H1 (cell line): ENCODE measurements at regions not wholly inside any gene's neighbourhood (a gene's known extent, or its start where the extent isn't known, plus 50 kb on each side); places are given as distances from the start of the nearest gene placed in this dataset.

Experiments used
- CTCF ChIA-PET: fragments of 300-600 bp; sonication (Branson Sonifier 250); formaldehyde crosslinking; loops from one replicate; lab custom pipeline; 2021; ENCODE audit not compliant: partially characterized antibody; lab: Charles Lee
- POLR2A ChIA-PET: fragments of 300-600 bp; sonication (Branson Sonifier 250); formaldehyde crosslinking; loops from one replicate; lab custom pipeline; 2021; ENCODE audit warnings: inconsistent platforms; ENCODE audit not compliant: partially characterized antibody; lab: Charles Lee
- DNase-seq, 2 experiments: peaks; one replicate each; pipeline versions ENCODE4 v3.0.0 to v3.0.0-alpha.2; 2010 to 2022; ENCODE audit warnings: low spot score in 2 of 2, low read depth in 1 of 2, mixed read lengths in 1 of 2
- FAIRE-seq: peaks from 2 replicates; lab custom pipeline; 2011; peaks lifted over from hg19 to GRCh38; lab: Jason Lieb, UNC
- H2AFZ ChIP-seq: 2 replicates; pipeline ENCODE4 v1.8.1; 2012; ENCODE audit warnings: low read length, inconsistent platforms
- H2AK5ac ChIP-seq: 2 replicates; pipeline ENCODE4 v1.6.1; 2013; ENCODE audit warnings: low read depth, low read length
- H2BK120ac ChIP-seq: replicated peaks from 2 replicates; pipeline ENCODE3; 2013; ENCODE audit warnings: low read depth, low read length, inconsistent platforms
- H2BK12ac ChIP-seq: 2 replicates; pipeline ENCODE4 v1.6.1; 2013; ENCODE audit warnings: low read depth, low read length
- H2BK15ac ChIP-seq: 2 replicates; pipeline ENCODE4 v1.6.1; 2013; ENCODE audit warnings: low read length
- H2BK20ac ChIP-seq: 2 replicates; pipeline ENCODE4 v1.6.1; 2013; ENCODE audit warnings: low read length
- H2BK5ac ChIP-seq: 2 replicates; pipeline ENCODE4 v1.6.1; 2013; ENCODE audit warnings: low read depth, low read length
- H3K14ac ChIP-seq: 2 replicates; pipeline ENCODE4 v1.6.1; 2013; ENCODE audit warnings: inconsistent platforms; ENCODE audit not compliant: insufficient read length
- H3K18ac ChIP-seq: 2 replicates; pipeline ENCODE4 v1.6.1; 2013; ENCODE audit warnings: low read length; ENCODE audit errors: extremely low read depth
- H3K23ac ChIP-seq: 2 replicates; pipeline ENCODE4 v1.6.1; 2013; ENCODE audit warnings: inconsistent platforms; ENCODE audit not compliant: insufficient read length
- H3K23me2 ChIP-seq: 2 replicates; pipeline ENCODE4 v1.6.1; 2013; ENCODE audit warnings: low read depth, low read length
- H3K27ac ChIP-seq: 2 replicates; pipeline ENCODE4 v1.6.1; 2011; ENCODE audit warnings: low read depth, low read length, inconsistent platforms
- H3K27me3 ChIP-seq, 4 experiments: replicated peaks in 1 of 4; 1 replicate in 1 of 4; 2 replicates in 3 of 4; pipeline versions ENCODE4 v1.6.1 to v1.8.1; 2011 to 2013; ENCODE audit warnings: low read length in 3 of 4, mild to moderate bottlenecking in 3 of 4, inconsistent platforms in 2 of 4, mixed read lengths in 2 of 4, moderate library complexity in 1 of 4; ENCODE audit not compliant: control insufficient read depth in 3 of 4, insufficient read depth in 3 of 4; ENCODE audit errors: extremely low read depth in 1 of 4
- H3K36me3 ChIP-seq, 4 experiments: 2 replicates each; pipeline versions ENCODE4 v1.6.1 to v1.8.1; 2011 to 2013; ENCODE audit warnings: mild to moderate bottlenecking in 4 of 4, low read length in 3 of 4, moderate library complexity in 2 of 4, control low read depth in 1 of 4, inconsistent platforms in 1 of 4; ENCODE audit not compliant: insufficient read depth in 4 of 4, control insufficient read depth in 2 of 4
- H3K4ac ChIP-seq: replicated peaks from 2 replicates; pipeline ENCODE3; 2013; ENCODE audit warnings: low read length, low read depth, mixed read lengths, inconsistent platforms; ENCODE audit not compliant: insufficient read length
- H3K4me1 ChIP-seq, 4 experiments: replicated peaks in 1 of 4; 1 replicate in 1 of 4; 2 replicates in 3 of 4; pipeline versions ENCODE4 v1.6.1 to v1.8.1; 2011 to 2013; ENCODE audit warnings: low read length in 3 of 4, inconsistent platforms in 2 of 4, mixed read lengths in 1 of 4; ENCODE audit not compliant: insufficient read depth in 4 of 4, control insufficient read depth in 3 of 4
- H3K4me2 ChIP-seq, 2 experiments: 2 replicates each; pipeline versions ENCODE4 v1.6.1 to v1.8.1; 2011 to 2013; ENCODE audit warnings: low read depth in 2 of 2, low read length in 2 of 2, control low read depth in 1 of 2, inconsistent platforms in 1 of 2, mild to moderate bottlenecking in 1 of 2; ENCODE audit not compliant: insufficient read depth in 1 of 2
- H3K4me3 ChIP-seq, 4 experiments: fragments of 200-600, 300-600 bp in 1 of 4; sonication (generic), shearing (Covaris generic), sonication (Bioruptor Twin) in 1 of 4; 2 replicates each; pipeline versions ENCODE4 v1.5.1 to v1.8.1; 2011 to 2016; ENCODE audit warnings: low read length in 4 of 4, low read depth in 3 of 4, control low read depth in 2 of 4, inconsistent platforms in 2 of 4, mild to moderate bottlenecking in 2 of 4, mixed read lengths in 1 of 4, moderate library complexity in 1 of 4; ENCODE audit not compliant: insufficient read depth in 2 of 4; ENCODE audit errors: extremely low read depth in 1 of 4
- H3K56ac ChIP-seq: replicated peaks from 2 replicates; pipeline ENCODE3; 2013; ENCODE audit warnings: low read depth, mild to moderate bottlenecking, mixed read lengths, low read length, inconsistent platforms; ENCODE audit not compliant: insufficient read length
- H3K79me1 ChIP-seq: 2 replicates; pipeline ENCODE4 v1.6.1; 2013; ENCODE audit warnings: low read depth, low read length, control low read depth
- H3K79me2 ChIP-seq, 2 experiments: 2 replicates each; pipeline versions ENCODE4 v1.6.1 to v1.8.1; 2012 to 2013; ENCODE audit warnings: low read length in 2 of 2, mild to moderate bottlenecking in 2 of 2, inconsistent platforms in 1 of 2; ENCODE audit not compliant: insufficient read depth in 2 of 2, control insufficient read depth in 1 of 2
- H3K9ac ChIP-seq, 4 experiments: replicated peaks in 1 of 4; 1 replicate in 1 of 4; 2 replicates in 3 of 4; pipeline versions ENCODE4 v1.6.1 to v1.8.1; 2011 to 2013; ENCODE audit warnings: low read depth in 3 of 4, low read length in 3 of 4, control low read depth in 2 of 4, mild to moderate bottlenecking in 2 of 4, moderate library complexity in 2 of 4, inconsistent platforms in 1 of 4; ENCODE audit errors: extremely low read depth in 1 of 4
- H3K9me3 ChIP-seq, 2 experiments: 2 replicates each; pipeline versions ENCODE4 v1.6.1 to v1.8.1; 2012 to 2013; ENCODE audit warnings: mild to moderate bottlenecking in 2 of 2, moderate library complexity in 2 of 2, control low read depth in 1 of 2, inconsistent platforms in 1 of 2, low read depth in 1 of 2, low read length in 1 of 2, mixed read lengths in 1 of 2; ENCODE audit not compliant: insufficient read depth in 2 of 2
- H4K20me1 ChIP-seq, 2 experiments: replicated peaks in 1 of 2; 2 replicates each; pipeline versions ENCODE3 to v1.8.1; 2011 to 2013; ENCODE audit warnings: inconsistent platforms in 2 of 2, low read length in 2 of 2, mild to moderate bottlenecking in 1 of 2; ENCODE audit not compliant: insufficient read depth in 2 of 2, control insufficient read depth in 1 of 2
- H4K5ac ChIP-seq: 2 replicates; pipeline ENCODE4 v1.6.1; 2013; ENCODE audit warnings: low read length, low read depth, mixed read lengths, inconsistent platforms; ENCODE audit not compliant: insufficient read length
- H4K8ac ChIP-seq: 2 replicates; pipeline ENCODE4 v1.8.0; 2013; ENCODE audit warnings: mild to moderate bottlenecking, moderate library complexity, low read length, inconsistent platforms; ENCODE audit not compliant: insufficient read depth; ENCODE audit errors: extremely low read depth
- H4K91ac ChIP-seq: replicated peaks from 2 replicates; pipeline ENCODE3; 2013; ENCODE audit warnings: low read length, mixed read lengths, inconsistent platforms; ENCODE audit not compliant: insufficient read length
- ASH2L ChIP-seq: fragments of 200-600, 300-600 bp; sonication (generic); IDR thresholded peaks from one replicate; pipeline ENCODE4 v1.7.1; 2017; ENCODE audit warnings: low read length
- BACH1 ChIP-seq: IDR thresholded peaks from 2 replicates; pipeline ENCODE4 v1.6.1; 2012; ENCODE audit warnings: low read length, improper control_type of control experiment
- CEBPB ChIP-seq: IDR thresholded peaks from 2 replicates; pipeline ENCODE4 v1.6.1; 2012; ENCODE audit warnings: low read depth, low read length
- CHD1 ChIP-seq: IDR thresholded peaks from 2 replicates; pipeline ENCODE4 v1.6.1; 2012; ENCODE audit warnings: low read depth, low read length, improper control_type of control experiment
- CHD2 ChIP-seq: IDR thresholded peaks from 2 replicates; pipeline ENCODE4 v1.6.1; 2012; ENCODE audit warnings: low read length, improper control_type of control experiment
- CTBP2 ChIP-seq: IDR thresholded peaks from 2 replicates; pipeline ENCODE4 v1.7.0; 2011; ENCODE audit warnings: borderline replicate concordance, mild to moderate bottlenecking, moderate library complexity, mixed read lengths, low read length; ENCODE audit not compliant: insufficient read depth, insufficient read length
- E2F6 ChIP-seq: IDR thresholded peaks from 2 replicates; pipeline ENCODE4 v1.6.1; 2012; ENCODE audit warnings: inconsistent platforms
- EP300 ChIP-seq, 2 experiments: IDR thresholded peaks; 1 replicate in 1 of 2; 2 replicates in 1 of 2; pipeline ENCODE4 v1.6.1; 2011 to 2012; ENCODE audit warnings: low read depth in 2 of 2, low read length in 2 of 2, mild to moderate bottlenecking in 2 of 2, borderline replicate concordance in 1 of 2, inconsistent platforms in 1 of 2, moderate library complexity in 1 of 2
- FOSL1 ChIP-seq: IDR thresholded peaks from 2 replicates; pipeline ENCODE4 v1.6.1; 2011; ENCODE audit warnings: mild to moderate bottlenecking, low read depth, low read length, moderate library complexity; ENCODE audit not compliant: insufficient read depth
- HDAC2 ChIP-seq, 2 experiments: fragments of 300-600 bp in 1 of 2; sonication (generic) in 1 of 2; IDR thresholded peaks; 2 replicates each; pipeline ENCODE4 v1.6.1; 2011 to 2012; ENCODE audit warnings: low read depth in 2 of 2, low read length in 2 of 2, mild to moderate bottlenecking in 2 of 2, moderate library complexity in 2 of 2, borderline replicate concordance in 1 of 2, inconsistent platforms in 1 of 2
- SAP30 ChIP-seq: fragments of 300-600 bp; sonication (generic); IDR thresholded peaks from 2 replicates; pipeline ENCODE4 v1.7.1; 2012; ENCODE audit warnings: low read length, moderate library complexity, mild to moderate bottlenecking, inconsistent platforms; ENCODE audit not compliant: insufficient read depth, insufficient replicate concordance
- SP4 ChIP-seq: IDR thresholded peaks from 2 replicates; pipeline ENCODE4 v1.6.1; 2012; ENCODE audit warnings: low read length, inconsistent platforms
- TAF7 ChIP-seq: optimal IDR thresholded peaks from 2 replicates; pipeline ENCODE3; 2011; ENCODE audit warnings: low read depth, mild to moderate bottlenecking, inconsistent platforms, low read length, moderate library complexity, borderline replicate concordance
- WGBS, 2 experiments: shearing (Covaris generic) in 1 of 2; methylation state at CpG; one replicate each; pipeline versions ENCODE4 v1.1.6 to v1.1.7; 2013 to 2015; ENCODE audit warnings: low lambda C conversion rate in 2 of 2, mixed read lengths in 2 of 2, inconsistent platforms in 1 of 2, low coverage in 1 of 2, missing lambda C conversion rate in 1 of 2; ENCODE audit not compliant: insufficient replicate concordance in 2 of 2, insufficient coverage in 1 of 2, insufficient read length in 1 of 2; ENCODE audit errors: extremely low coverage in 1 of 2, missing lambda C conversion rate in 1 of 2; 5-methylcytosine and 5-hydroxymethylcytosine counted together

GRCh38 chr2:207475546-207475945 is 54.2 kb upstream of the CREB1 start:
- Histone ChIP-seq H2BK20ac (peak overlapping the region; percentile 28; the same call in 1 of the 2 replicates), H3K4me3 (no peak overlapping the region), H2BK15ac (no peak overlapping the region), H2BK12ac (no peak overlapping the region; the same call in 1 of the 2 replicates), H4K20me1 (no peaks in the 10 kb centered on the region), H4K8ac (no peak overlapping the region), H3K27me3 (no peaks in the 10 kb centered on the region), H2BK5ac (no peak overlapping the region; the same call in 1 of the 2 replicates), H3K27ac (no peak overlapping the region), H3K9me3 (no peaks in the 10 kb centered on the region), H3K4me1 (peaks cover 4 to 18% (median 6%) of the 10 kb centered on the region in 4 experiments; a peak in 4 of 7 replicates), H2BK120ac (no peak overlapping the region), H4K5ac (no peak overlapping the region), H3K79me2 (no peaks in the 10 kb centered on the region), H2AFZ (no peak overlapping the region), H3K23ac (no peak overlapping the region), H3K4me2 (no peak overlapping the region), H3K56ac (no peak overlapping the region), H3K18ac (no peak overlapping the region; the same call in 1 of the 2 replicates), H3K79me1 (no peaks in the 10 kb centered on the region), H3K9ac (no peak overlapping the region), H2AK5ac (no peak overlapping the region), H4K91ac (peak overlapping the region; percentile 90), H3K23me2 (no peaks in the 10 kb centered on the region), H3K36me3 (no peaks in the 10 kb centered on the region), H3K14ac (no peak overlapping the region), H3K4ac (no peak overlapping the region)
- FAIRE-seq (no peak), DNase-seq (no peak)
- ChIA-PET POLR2A (interaction anchor here (0.7 to 1.0 kb wide), 2 partner anchors 9 to 26 kb away, joined by 3 read pairs; no protein-coding TSS in a partner anchor), CTCF (interaction anchor here (0.5 to 2.8 kb wide), 15 partner anchors 9 to 777 kb away, joined by 3 to 20 read pairs (median 3); no protein-coding TSS in a partner anchor)
- WGBS, 2 experiments, result 88% methylated on average over 3 of the region's 3 CpGs; no CpG with 5 or more reads in 1 of the 2 experiments
- no peak for TF ChIP-seq TAF7
- TF ChIP-seq FOSL1, result no peak
- no peak for TF ChIP-seq E2F6
- TF ChIP-seq CTBP2, result no peak
- no peak for TF ChIP-seq EP300 (IDR thresholded peaks at IDR 0.05; ENCODE audit: borderline replicate concordance in 1 of 2, low read depth in 2 of 2, low read length in 2 of 2)
- no peak for TF ChIP-seq HDAC2 (IDR thresholded peaks at IDR 0.05; ENCODE audit: borderline replicate concordance in 1 of 2, low read depth in 2 of 2, low read length in 2 of 2)
- no peak for TF ChIP-seq SAP30
- TF ChIP-seq SP4, result no peak
- TF ChIP-seq CHD1, result no peak
- no peak for TF ChIP-seq CHD2
- TF ChIP-seq ASH2L, result no peak
- no peak for TF ChIP-seq BACH1
- no peak for TF ChIP-seq CEBPB
